BE2C (cell line): ENCODE measurements at regions not wholly inside any gene's neighbourhood (a gene's known extent, or its start where the extent isn't known, plus 50 kb on each side); places are given as distances from the start of the nearest gene placed in this dataset.

Experiments
- DNase-seq: peaks from one replicate; pipeline ENCODE4 v3.0.0-alpha.2; 2020
- H3K27me3 ChIP-seq: fragments of 250-450 bp; sonication (Bioruptor Pico); 2 replicates; pipeline ENCODE4 v1.5.1; 2020; ENCODE audit warnings: mild to moderate bottlenecking
- H3K36me3 ChIP-seq: fragments of 250-450 bp; sonication (Bioruptor Pico); 2 replicates; pipeline ENCODE4 v1.5.1; 2020; ENCODE audit warnings: mild to moderate bottlenecking
- H3K4me1 ChIP-seq: fragments of 250-450 bp; sonication (Bioruptor Pico); 2 replicates; pipeline ENCODE4 v1.5.1; 2020
- H3K4me3 ChIP-seq: 2 replicates; pipeline ENCODE4 v1.5.1; 2011; ENCODE audit warnings: low read depth, low read length
- H3K9me3 ChIP-seq: fragments of 250-450 bp; sonication (Bioruptor Pico); 2 replicates; pipeline ENCODE4 v1.5.1; 2020
- CTCF ChIP-seq: IDR thresholded peaks from 2 replicates; pipeline ENCODE4 v1.5.1; 2012; ENCODE audit warnings: mild to moderate bottlenecking, low read depth, low read length

- Histone ChIP-seq H3K4me3 (no peak overlapping the region), H3K36me3 (no peaks in the 10 kb centered on the region), H3K9me3 (no peaks in the 10 kb centered on the region), H3K4me1 (peaks cover 8% of the 10 kb centered on the region), H3K27me3 (no peaks in the 10 kb centered on the region)
- no peak for TF ChIP-seq CTCF
- no peak for DNase-seq
These were observed 76.3 kb upstream of the PRKAR2B start for GRCh38 chr7:106968160-106968559.

DNA sequence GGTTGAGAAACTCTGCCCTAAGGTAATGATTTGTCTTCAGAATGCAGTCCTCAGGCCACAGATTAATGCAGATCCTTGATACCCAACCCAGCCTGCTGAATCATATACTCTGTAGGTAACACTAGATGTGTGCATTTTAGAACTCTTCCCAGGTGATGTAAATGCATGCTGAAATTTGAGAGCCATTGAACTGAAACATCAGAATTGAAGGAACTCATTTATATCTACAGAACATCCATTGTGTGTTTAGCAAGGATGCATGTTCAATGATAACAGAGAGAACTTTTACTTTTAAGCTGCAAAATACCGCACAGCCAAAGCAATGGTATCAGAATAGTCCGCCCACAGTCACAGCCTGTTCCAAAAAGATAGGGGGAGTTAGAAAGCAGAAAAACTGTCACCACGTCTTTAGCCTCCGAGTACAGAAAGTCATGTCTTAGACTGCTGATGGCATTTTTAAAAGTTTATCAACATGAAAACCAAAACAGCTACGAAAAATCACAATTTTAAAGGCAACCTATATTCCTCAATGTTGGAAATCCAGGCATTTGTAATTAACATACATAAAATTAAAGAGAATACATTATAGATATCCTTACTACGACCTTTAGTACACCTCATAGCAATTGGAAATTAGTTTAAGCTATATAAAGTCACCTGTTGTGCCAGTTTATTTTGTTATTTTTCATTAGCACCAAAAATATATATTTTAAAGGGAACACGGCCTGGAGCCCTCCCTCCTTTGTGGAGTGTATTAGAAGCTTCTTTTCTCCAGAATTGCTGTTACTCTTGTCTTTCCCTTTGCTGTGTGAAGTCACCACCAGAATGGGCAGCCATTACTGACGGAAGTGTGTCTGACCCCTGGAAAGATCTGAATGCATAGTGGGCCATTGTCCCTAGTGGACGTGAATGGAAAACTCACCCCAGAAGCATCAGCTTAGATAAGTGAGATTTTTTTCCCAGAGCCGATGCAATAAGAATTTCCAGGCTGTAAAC is 65.8 kb upstream of the PRKAR2B start:
- peaks cover 6% of the 10 kb centered on the region for H3K4me1 ChIP-seq
- H3K9me3 ChIP-seq, result no peaks in the 10 kb centered on the region
- H3K27me3 ChIP-seq, result no peaks in the 10 kb centered on the region
- no peak overlapping the region for H3K4me3 ChIP-seq
- DNase-seq, result no peak
- peak; percentile 38; the same call in 1 of the 2 replicates for TF ChIP-seq CTCF
- no peaks in the 10 kb centered on the region for H3K36me3 ChIP-seq

- Histone ChIP-seq H3K4me3 (no peak overlapping the region), H3K27me3 (no peaks in the 10 kb centered on the region), H3K9me3 (no peaks in the 10 kb centered on the region), H3K36me3 (no peaks in the 10 kb centered on the region), H3K4me1 (peaks cover 8% of the 10 kb centered on the region)
- no peak for DNase-seq
- no peak for TF ChIP-seq CTCF
These were observed 64.8 kb upstream of the PRKAR2B start for GRCh38 chr7:106979551-106980357.

DNA sequence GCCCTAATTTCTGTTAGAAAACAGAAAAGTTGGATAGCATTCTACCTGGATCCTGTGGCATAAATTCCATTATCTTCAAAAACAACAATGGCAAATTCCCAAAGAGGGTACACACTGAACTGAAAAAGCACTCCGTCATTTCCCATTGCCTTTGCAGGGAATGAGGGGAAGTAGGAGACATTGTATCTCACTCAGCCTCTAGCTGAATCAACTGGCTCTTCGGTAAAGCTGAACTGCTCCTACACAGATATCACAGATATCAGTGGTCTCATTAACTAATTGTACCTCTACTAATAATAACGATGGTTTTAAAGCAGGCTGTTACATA is 64.2 kb upstream of the PRKAR2B start:
- Histone ChIP-seq H3K9me3 (no peaks in the 10 kb centered on the region), H3K27me3 (no peaks in the 10 kb centered on the region), H3K36me3 (no peaks in the 10 kb centered on the region), H3K4me1 (peaks cover 9% of the 10 kb centered on the region), H3K4me3 (no peak overlapping the region)
- no peak for TF ChIP-seq CTCF
- DNase-seq, result no peak

DNA sequence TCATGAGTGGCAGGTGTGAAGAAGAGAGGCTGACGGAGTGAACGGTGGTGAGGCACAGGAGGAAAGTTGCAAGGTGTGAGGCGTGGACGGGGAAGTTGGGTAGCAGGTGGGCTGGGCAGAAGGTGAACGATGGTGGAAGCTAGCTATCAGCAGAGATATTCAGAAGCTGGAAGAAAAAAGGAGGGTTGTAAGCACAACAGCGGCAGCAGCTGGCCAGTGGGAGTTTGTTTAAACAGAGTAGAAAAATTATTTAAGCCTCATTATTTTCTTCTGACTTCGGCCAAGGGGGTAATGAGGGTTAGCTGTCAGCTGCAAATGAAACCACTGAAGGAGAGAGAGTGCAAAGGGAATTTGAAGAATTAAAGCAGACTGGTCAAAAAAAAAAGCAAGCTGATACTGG is 62.1 kb upstream of the PRKAR2B start:
- Histone ChIP-seq H3K9me3 (no peaks in the 10 kb centered on the region), H3K27me3 (no peaks in the 10 kb centered on the region), H3K4me3 (no peak overlapping the region), H3K36me3 (no peaks in the 10 kb centered on the region), H3K4me1 (peaks cover 9% of the 10 kb centered on the region)
- TF ChIP-seq CTCF, result no peak
- DNase-seq, result no peak
